Forelimb muscle (tissue), 1 donor: ENCODE measurements at regions not wholly inside any gene's neighbourhood (a gene's known extent, or its start where the extent isn't known, plus 50 kb on each side); places are given as distances from the start of the nearest gene placed in this dataset.

Experiments
- DNase-seq: peaks from one replicate; pipeline ENCODE4 v3.0.0-alpha.2; 2013; ENCODE audit warnings: low read depth

- DNase-seq = no peak
These were observed 1026.8 kb downstream of the CDH18 start for GRCh38 chr5:18961234-18961633.

- no peak for DNase-seq
These were observed 1022.1 kb downstream of the CDH18 start for GRCh38 chr5:18965893-18966292.

- no peak for DNase-seq
These were observed 1020.4 kb downstream of the CDH18 start for GRCh38 chr5:18967637-18968036.

- DNase-seq = no peak
These were observed 1019.0 kb downstream of the CDH18 start for GRCh38 chr5:18968966-18969365.

GRCh38 chr5:18970000-18970399 is 1018.0 kb downstream of the CDH18 start:
- no peak for DNase-seq

- DNase-seq = no peak
These were observed 1015.8 kb downstream of the CDH18 start for GRCh38 chr5:18972177-18972576.

- no peak for DNase-seq
These were observed 1012.4 kb downstream of the CDH18 start for GRCh38 chr5:18975624-18976023.

GRCh38 chr5:18977880-18978279 is 1010.1 kb downstream of the CDH18 start:
- DNase-seq = no peak

- no peak for DNase-seq
These were observed 1003.4 kb downstream of the CDH18 start for GRCh38 chr5:18984559-18985080.

GRCh38 chr5:18985171-18985758 is 1002.7 kb downstream of the CDH18 start:
- DNase-seq = no peak

GRCh38 chr5:18987101-18987500 is 1000.9 kb downstream of the CDH18 start:
- no peak for DNase-seq

GRCh38 chr5:18990852-18991251 is 997.1 kb downstream of the CDH18 start:
- DNase-seq = no peak

GRCh38 chr5:18992264-18992663 is 995.7 kb downstream of the CDH18 start:
- no peak for DNase-seq

- no peak for DNase-seq
These were observed 988.5 kb downstream of the CDH18 start for GRCh38 chr5:18999478-18999877.

GRCh38 chr5:19001054-19001453 is 986.9 kb downstream of the CDH18 start:
- DNase-seq = no peak

- DNase-seq = no peak
These were observed 986.5 kb downstream of the CDH18 start for GRCh38 chr5:19001539-19001938.

GRCh38 chr5:19002111-19002510 is 985.9 kb downstream of the CDH18 start:
- no peak for DNase-seq

GRCh38 chr5:19018822-19019221 is 969.2 kb downstream of the CDH18 start:
- DNase-seq = no peak

- DNase-seq = no peak
These were observed 956.5 kb downstream of the CDH18 start for GRCh38 chr5:19031491-19031890.

- no peak for DNase-seq
These were observed 952.2 kb downstream of the CDH18 start for GRCh38 chr5:19035816-19036215.

GRCh38 chr5:19042106-19042505 is 945.9 kb downstream of the CDH18 start:
- DNase-seq = no peak

- DNase-seq = no peak
These were observed 943.7 kb downstream of the CDH18 start for GRCh38 chr5:19044311-19044710.

GRCh38 chr5:19044931-19045695 is 942.9 kb downstream of the CDH18 start:
- no peak for DNase-seq
